Duodenal mucosa (tissue), 2 donors: ENCODE measurements at regions not wholly inside any gene's neighbourhood (a gene's known extent, or its start where the extent isn't known, plus 50 kb on each side); places are given as distances from the start of the nearest gene placed in this dataset.

Source experiments
- H3K27ac ChIP-seq: one replicate; pipeline ENCODE4 v1.7.0; 2013; ENCODE audit warnings: low read depth, low read length
- H3K27me3 ChIP-seq, 2 donors: one replicate each; pipeline ENCODE4 v1.7.0; 2013; ENCODE audit warnings: low read length in 2 of 2, control low read depth in 1 of 2; ENCODE audit not compliant: insufficient read depth in 2 of 2, control insufficient read depth in 1 of 2
- H3K36me3 ChIP-seq, 2 donors: one replicate each; pipeline ENCODE4 v1.7.0; 2013; ENCODE audit warnings: low read length in 2 of 2, control low read depth in 1 of 2; ENCODE audit not compliant: insufficient read depth in 2 of 2, control insufficient read depth in 1 of 2
- H3K4me1 ChIP-seq, 2 donors: one replicate each; pipeline ENCODE4 v1.7.0; 2013; ENCODE audit warnings: low read length in 2 of 2, control low read depth in 1 of 2; ENCODE audit not compliant: insufficient read depth in 2 of 2, control insufficient read depth in 1 of 2
- H3K4me3 ChIP-seq, 2 donors: one replicate each; pipeline ENCODE4 v1.7.0; 2013; ENCODE audit warnings: low read length in 2 of 2, low read depth in 1 of 2
- H3K9ac ChIP-seq, 2 donors: one replicate each; pipeline ENCODE4 v1.7.0; 2013; ENCODE audit warnings: low read length in 2 of 2, low read depth in 1 of 2
- H3K9me3 ChIP-seq, 2 donors: one replicate each; pipeline ENCODE4 v1.7.0; 2013; ENCODE audit warnings: low read length in 2 of 2, control low read depth in 1 of 2; ENCODE audit not compliant: control insufficient read depth in 1 of 2

DNA sequence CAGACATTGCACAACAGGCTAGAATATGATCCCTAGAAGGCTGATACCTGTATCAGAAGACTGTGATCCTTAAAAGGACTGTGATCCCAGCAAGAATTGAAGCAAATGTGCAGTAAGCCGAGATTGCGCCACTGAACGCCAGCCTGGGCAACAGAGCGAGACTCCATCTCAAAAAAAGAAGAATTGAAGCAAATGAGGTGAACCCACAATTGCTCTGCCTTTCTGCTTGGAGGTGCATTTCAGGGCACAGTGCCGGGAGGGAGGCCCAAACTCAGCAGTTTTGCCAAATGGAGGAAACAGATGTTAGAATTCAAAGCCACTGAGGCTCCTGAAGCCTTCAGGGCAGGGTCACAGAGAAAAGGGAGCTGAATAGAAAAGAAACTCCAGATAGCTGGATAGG, 61.1 kb upstream of the COCH start:
- no peaks in the 10 kb centered on the region for H3K27me3 ChIP-seq
- no peak overlapping the region for H3K9ac ChIP-seq
- H3K4me1 ChIP-seq: no peaks in the 10 kb centered on the region
- no peak overlapping the region for H3K27ac ChIP-seq
- no peak overlapping the region for H3K4me3 ChIP-seq
- H3K36me3 ChIP-seq: no peaks in the 10 kb centered on the region
- H3K9me3 ChIP-seq: no peaks in the 10 kb centered on the region

GRCh38 chr14:30820674-30821073, 53.7 kb upstream of the COCH start:
- Histone ChIP-seq H3K4me3 (no peak overlapping the region), H3K9ac (no peak overlapping the region), H3K27ac (no peak overlapping the region), H3K4me1 (no peaks in the 10 kb centered on the region), H3K27me3 (no peaks in the 10 kb centered on the region), H3K9me3 (peaks cover under 1 to 3% of the 10 kb centered on the region in 2 donors), H3K36me3 (no peaks in the 10 kb centered on the region)

DNA sequence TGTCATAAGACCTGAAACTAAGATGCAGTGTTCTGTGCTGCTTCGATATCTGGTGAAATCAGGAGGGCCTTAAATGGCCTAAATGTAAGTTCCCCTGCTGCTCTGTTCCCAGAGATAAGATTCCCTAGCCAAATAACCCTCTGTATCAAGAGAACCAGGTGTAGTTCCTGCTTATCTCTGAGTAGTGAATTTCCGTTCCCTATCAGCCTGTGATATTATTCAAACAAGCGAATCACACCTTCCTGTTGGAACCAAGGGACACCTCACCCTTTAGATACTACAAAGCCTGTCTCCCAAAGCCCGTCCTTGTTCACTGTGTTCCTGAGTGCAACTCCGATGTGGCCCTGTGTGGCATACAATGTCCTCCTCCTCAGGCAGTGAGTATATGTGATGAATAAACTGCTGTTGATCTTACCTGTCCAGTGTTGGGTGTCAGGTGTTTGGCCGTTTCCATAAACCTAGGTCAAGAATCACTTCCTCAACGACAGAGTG, 52.2 kb upstream of the COCH start:
- no peak overlapping the region for H3K9ac ChIP-seq
- no peak overlapping the region for H3K27ac ChIP-seq
- no peaks in the 10 kb centered on the region for H3K36me3 ChIP-seq
- no peaks in the 10 kb centered on the region for H3K4me1 ChIP-seq
- no peaks in the 10 kb centered on the region for H3K27me3 ChIP-seq
- peaks cover 3 to 6% of the 10 kb centered on the region in 2 donors for H3K9me3 ChIP-seq
- H3K4me3 ChIP-seq: peak overlapping the region in 1 of 2 donors; percentile 22
